AG09309 (cell line): ENCODE measurements at regions not wholly inside any gene's neighbourhood (a gene's known extent, or its start where the extent isn't known, plus 50 kb on each side); places are given as distances from the start of the nearest gene placed in this dataset.

Experiments used
- DNase-seq: peaks from one replicate; pipeline ENCODE4 v3.0.0-alpha.2; 2010; ENCODE audit warnings: low read depth
- H3K4me3 ChIP-seq: 2 replicates; pipeline ENCODE4 v1.5.1; 2011; ENCODE audit warnings: mild to moderate bottlenecking, low read depth, low read length, moderate library complexity; ENCODE audit not compliant: control insufficient read depth
- TF ChIP-seq, protein P1 (sequence below): IDR thresholded peaks from 2 replicates; pipeline ENCODE4 v1.5.1; 2011; ENCODE audit warnings: mild to moderate bottlenecking, low read depth, low read length, inconsistent platforms; ENCODE audit not compliant: insufficient read depth, control insufficient read depth; ENCODE audit errors: missing control alignments

DNA sequence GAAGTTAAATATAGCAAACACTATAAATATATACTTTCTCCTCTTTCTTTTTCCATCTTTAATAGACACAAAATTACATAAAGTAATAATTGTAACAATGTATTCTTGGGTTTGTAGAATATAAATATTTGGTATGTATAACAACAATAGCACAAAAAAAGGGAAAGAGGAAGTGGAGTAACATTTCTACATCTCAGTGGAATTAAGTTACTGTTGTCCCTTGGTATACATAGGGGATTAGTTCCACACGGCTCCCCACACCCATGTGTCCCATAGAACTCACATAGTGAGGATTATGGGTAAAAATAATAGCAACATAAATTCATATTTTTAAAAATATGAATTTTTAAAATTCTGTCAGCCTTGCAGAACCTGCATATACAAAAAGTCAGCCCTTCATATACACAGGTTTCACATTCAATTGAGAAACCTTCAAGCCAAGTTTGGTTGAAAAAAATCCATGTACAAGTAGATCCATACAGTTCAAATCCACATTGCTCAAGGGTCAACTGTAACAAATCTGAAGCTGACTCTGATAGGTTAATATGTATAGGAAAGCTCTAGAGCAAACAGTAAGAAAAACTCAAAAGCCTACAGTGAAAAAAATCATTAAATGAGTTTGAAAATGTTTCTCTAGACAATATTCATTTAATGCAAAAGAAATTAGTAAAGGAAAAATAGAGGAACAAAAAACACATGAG is 92.4 kb downstream of the HYCC1 start:
- H3K4me3 ChIP-seq, result no peak overlapping the region
- DNase-seq, result no peak
- TF ChIP-seq, protein P1, sequence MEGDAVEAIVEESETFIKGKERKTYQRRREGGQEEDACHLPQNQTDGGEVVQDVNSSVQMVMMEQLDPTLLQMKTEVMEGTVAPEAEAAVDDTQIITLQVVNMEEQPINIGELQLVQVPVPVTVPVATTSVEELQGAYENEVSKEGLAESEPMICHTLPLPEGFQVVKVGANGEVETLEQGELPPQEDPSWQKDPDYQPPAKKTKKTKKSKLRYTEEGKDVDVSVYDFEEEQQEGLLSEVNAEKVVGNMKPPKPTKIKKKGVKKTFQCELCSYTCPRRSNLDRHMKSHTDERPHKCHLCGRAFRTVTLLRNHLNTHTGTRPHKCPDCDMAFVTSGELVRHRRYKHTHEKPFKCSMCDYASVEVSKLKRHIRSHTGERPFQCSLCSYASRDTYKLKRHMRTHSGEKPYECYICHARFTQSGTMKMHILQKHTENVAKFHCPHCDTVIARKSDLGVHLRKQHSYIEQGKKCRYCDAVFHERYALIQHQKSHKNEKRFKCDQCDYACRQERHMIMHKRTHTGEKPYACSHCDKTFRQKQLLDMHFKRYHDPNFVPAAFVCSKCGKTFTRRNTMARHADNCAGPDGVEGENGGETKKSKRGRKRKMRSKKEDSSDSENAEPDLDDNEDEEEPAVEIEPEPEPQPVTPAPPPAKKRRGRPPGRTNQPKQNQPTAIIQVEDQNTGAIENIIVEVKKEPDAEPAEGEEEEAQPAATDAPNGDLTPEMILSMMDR, result no peak

GRCh38 chr7:22920672-22921071 is 93.3 kb downstream of the HYCC1 start:
- H3K4me3 ChIP-seq, result no peak overlapping the region
- TF ChIP-seq, protein P1, result no peak
- DNase-seq, result no peak

DNA sequence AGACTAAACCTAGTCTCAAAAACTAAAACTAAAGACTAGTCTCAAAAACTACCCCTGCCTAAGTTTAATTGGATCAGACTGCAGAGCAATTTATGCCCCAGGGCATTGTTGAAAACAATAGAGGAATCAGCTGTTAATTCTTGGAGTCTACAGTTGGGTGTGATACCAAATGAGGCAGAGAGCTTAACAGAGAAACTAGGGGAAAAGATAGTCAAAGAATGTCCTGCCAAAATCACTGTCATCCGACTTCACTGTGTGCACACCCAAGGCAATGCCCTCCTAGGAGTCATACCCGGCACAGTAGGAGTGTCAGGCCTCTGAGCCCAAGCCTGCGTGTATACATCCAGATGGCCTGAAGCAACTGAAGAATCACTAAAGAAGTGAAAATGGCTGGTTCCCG is 90.5 kb upstream of the TOMM7 start:
- TF ChIP-seq, protein P1, result no peak
- DNase-seq, result no peak
- no peak overlapping the region for H3K4me3 ChIP-seq

DNA sequence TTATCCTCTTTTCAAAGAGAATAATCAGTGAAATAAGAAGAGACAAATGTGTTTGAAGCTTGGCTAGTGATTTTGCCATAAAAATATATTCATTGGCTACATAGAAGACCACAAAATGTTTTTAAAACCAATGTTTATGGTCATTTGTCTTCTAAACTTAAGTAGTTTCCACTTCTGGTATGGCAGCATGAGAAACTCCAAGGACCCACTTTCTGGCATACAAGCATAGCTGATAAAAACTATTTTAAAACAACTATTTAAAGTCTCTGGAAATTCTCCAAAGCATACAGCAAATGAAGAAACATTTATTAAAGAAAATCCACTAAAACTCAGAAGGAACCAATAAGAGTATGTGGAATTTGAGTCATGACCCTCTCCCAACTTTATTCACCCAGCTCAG is 89.2 kb upstream of the TOMM7 start:
- no peak overlapping the region for H3K4me3 ChIP-seq
- TF ChIP-seq, protein P1, result no peak
- peak; percentile 28 for DNase-seq

DNA sequence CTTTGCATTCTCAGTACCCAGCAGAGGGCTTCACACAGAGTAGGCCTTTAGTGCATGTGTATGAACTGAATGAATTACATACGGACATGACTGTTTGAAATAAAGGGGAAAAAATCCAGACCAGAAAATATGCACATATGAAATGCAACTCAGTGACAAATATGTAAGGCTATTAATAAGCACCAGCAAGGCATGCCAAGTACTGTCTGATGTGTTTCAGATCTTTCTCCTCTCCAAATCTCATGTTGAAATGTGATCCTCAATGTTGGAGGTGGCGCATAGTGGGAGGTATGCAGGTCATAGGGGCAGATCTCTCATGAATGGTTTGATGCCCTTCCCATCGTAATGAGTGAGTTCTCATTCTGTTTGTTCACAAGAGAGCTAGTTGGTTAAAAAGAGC is 87.3 kb upstream of the TOMM7 start:
- no peak overlapping the region for H3K4me3 ChIP-seq
- no peak for DNase-seq
- TF ChIP-seq, protein P1, result no peak

DNA sequence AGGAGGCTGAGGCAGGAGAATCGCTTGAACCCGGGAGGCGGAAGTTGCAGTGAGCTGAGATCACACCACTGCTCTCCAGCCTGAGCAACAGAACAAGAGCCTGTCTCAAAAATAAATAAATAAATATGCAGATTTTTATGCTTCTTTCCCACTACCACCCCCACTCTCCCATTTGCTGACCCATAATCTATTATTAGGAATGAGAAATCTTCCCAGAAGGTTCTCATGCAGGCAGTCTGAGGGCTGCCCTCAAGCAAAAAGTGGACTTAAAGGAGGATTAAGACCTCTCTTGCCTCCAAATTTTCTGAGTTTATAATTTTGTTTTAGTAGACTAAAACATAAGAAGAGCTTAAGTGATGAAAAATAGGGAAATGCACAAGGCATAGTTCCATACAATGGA is 85.2 kb upstream of the TOMM7 start:
- no peak overlapping the region for H3K4me3 ChIP-seq
- TF ChIP-seq, protein P1, result no peak
- DNase-seq, result no peak
